ENCODE measurements at regions not wholly inside any gene's neighbourhood (a gene's known extent, or its start where the extent isn't known, plus 50 kb on each side); places are given as distances from the start of the nearest gene placed in this dataset.

DNA sequence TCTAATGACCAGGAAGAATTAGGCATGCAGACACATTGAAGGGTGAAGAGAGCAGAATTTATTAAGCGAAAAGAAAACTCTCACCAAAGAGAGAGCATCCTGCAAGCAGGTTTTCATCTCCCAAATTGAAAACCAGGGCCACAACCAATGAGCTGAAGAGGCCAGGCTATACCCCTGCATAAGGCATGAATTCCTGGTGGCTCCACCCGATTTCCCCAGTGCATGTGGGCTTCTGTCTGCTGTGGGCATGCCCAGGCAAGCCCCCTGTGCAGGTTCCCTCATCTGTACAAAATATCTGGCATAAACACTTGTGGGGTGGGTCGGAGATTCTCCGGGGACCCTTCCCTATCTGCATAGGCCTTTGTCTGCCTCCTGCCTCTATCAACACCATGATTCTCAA, 621.6 kb upstream of the LRRTM1 start:
- TF ChIP-seq, protein P1, sequence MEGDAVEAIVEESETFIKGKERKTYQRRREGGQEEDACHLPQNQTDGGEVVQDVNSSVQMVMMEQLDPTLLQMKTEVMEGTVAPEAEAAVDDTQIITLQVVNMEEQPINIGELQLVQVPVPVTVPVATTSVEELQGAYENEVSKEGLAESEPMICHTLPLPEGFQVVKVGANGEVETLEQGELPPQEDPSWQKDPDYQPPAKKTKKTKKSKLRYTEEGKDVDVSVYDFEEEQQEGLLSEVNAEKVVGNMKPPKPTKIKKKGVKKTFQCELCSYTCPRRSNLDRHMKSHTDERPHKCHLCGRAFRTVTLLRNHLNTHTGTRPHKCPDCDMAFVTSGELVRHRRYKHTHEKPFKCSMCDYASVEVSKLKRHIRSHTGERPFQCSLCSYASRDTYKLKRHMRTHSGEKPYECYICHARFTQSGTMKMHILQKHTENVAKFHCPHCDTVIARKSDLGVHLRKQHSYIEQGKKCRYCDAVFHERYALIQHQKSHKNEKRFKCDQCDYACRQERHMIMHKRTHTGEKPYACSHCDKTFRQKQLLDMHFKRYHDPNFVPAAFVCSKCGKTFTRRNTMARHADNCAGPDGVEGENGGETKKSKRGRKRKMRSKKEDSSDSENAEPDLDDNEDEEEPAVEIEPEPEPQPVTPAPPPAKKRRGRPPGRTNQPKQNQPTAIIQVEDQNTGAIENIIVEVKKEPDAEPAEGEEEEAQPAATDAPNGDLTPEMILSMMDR (tag by site-specific recombination; IDR thresholded peaks at IDR 0.05), result no peak
- TF ChIP-seq, protein P2, sequence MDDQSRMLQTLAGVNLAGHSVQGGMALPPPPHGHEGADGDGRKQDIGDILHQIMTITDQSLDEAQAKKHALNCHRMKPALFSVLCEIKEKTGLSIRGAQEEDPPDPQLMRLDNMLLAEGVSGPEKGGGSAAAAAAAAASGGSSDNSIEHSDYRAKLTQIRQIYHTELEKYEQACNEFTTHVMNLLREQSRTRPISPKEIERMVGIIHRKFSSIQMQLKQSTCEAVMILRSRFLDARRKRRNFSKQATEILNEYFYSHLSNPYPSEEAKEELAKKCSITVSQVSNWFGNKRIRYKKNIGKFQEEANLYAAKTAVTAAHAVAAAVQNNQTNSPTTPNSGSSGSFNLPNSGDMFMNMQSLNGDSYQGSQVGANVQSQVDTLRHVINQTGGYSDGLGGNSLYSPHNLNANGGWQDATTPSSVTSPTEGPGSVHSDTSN (CRISPR knock-in tag; IDR thresholded peaks at IDR 0.05), result no peak
- TF ChIP-seq, protein P3, sequence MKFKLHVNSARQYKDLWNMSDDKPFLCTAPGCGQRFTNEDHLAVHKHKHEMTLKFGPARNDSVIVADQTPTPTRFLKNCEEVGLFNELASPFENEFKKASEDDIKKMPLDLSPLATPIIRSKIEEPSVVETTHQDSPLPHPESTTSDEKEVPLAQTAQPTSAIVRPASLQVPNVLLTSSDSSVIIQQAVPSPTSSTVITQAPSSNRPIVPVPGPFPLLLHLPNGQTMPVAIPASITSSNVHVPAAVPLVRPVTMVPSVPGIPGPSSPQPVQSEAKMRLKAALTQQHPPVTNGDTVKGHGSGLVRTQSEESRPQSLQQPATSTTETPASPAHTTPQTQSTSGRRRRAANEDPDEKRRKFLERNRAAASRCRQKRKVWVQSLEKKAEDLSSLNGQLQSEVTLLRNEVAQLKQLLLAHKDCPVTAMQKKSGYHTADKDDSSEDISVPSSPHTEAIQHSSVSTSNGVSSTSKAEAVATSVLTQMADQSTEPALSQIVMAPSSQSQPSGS (tag by site-specific recombination; IDR thresholded peaks at IDR 0.05; ENCODE audit: low read depth), result no peak
- TF ChIP-seq WT1 (tag by site-specific recombination; IDR thresholded peaks at IDR 0.05), result no peak

Measured in HEK293 (cell line).